A673 (cell line): ENCODE measurements at regions not wholly inside any gene's neighbourhood (a gene's known extent, or its start where the extent isn't known, plus 50 kb on each side); places are given as distances from the start of the nearest gene placed in this dataset.
"Not testable (repeated sequence)": the region's sequence is repeated elsewhere in the genome, so short reads cannot be mapped to it uniquely, and the experiment has no call there.

Experiments used
- BruUV-seq: library from RNA; stranded (reverse); fragments of 400-500 nt; replicated peaks from 2 replicates; lab custom pipeline; 2021; lab: Mats Ljungman, UMichigan
- CTCF ChIA-PET: fragments of 300-600 bp; sonication (Branson Sonifier 250); formaldehyde crosslinking; loops from one replicate; lab custom pipeline; 2022; ENCODE audit warnings: antibody characterized with exemption; lab: Charles Lee
- POLR2A ChIA-PET: fragments of 300-600 bp; sonication (Branson Sonifier 250); formaldehyde crosslinking; loops from one replicate; lab custom pipeline; 2022; ENCODE audit warnings: antibody characterized with exemption; ENCODE audit not compliant: low non-redundant PET; lab: Charles Lee
- DNase-seq: peaks from one replicate; pipeline ENCODE4 v3.0.0-alpha.2; 2015; ENCODE audit warnings: low spot score
- H3K27ac ChIP-seq: fragments of 200-600 bp; sonication (generic); 2 replicates; pipeline ENCODE4 v1.5.1; 2016; ENCODE audit warnings: mixed run types, low read depth, mild to moderate bottlenecking, mixed read lengths, antibody characterized with exemption, low read length; ENCODE audit not compliant: poor library complexity, severe bottlenecking
- H3K27me3 ChIP-seq: fragments of 200-600 bp; sonication (generic); replicated peaks from 2 replicates; pipeline ENCODE4 v1.6.1; 2017; ENCODE audit warnings: mixed run types, low read depth, mild to moderate bottlenecking, mixed read lengths, antibody characterized with exemption, low read length; ENCODE audit not compliant: insufficient read depth, poor library complexity
- H3K36me3 ChIP-seq: fragments of 200-600 bp; sonication (generic); 2 replicates; pipeline ENCODE4 v1.6.1; 2016; ENCODE audit warnings: mixed run types, mild to moderate bottlenecking, mixed read lengths, antibody characterized with exemption, low read length; ENCODE audit not compliant: insufficient read depth, poor library complexity, severe bottlenecking
- H3K4me1 ChIP-seq: fragments of 200-600 bp; sonication (generic); 2 replicates; pipeline ENCODE4 v1.6.1; 2017; ENCODE audit warnings: mixed run types, mild to moderate bottlenecking, mixed read lengths, antibody characterized with exemption, low read length; ENCODE audit not compliant: insufficient read depth, poor library complexity, severe bottlenecking
- H3K4me3 ChIP-seq: fragments of 200-600 bp; sonication (generic); 2 replicates; pipeline ENCODE4 v1.5.1; 2016; ENCODE audit warnings: low read depth, mixed run types, mild to moderate bottlenecking, mixed read lengths, low read length; ENCODE audit not compliant: poor library complexity, severe bottlenecking
- H3K9me3 ChIP-seq: fragments of 200-600 bp; sonication (generic); 2 replicates; pipeline ENCODE4 v1.6.1; 2016; ENCODE audit warnings: mixed run types, low read depth, mild to moderate bottlenecking, mixed read lengths, antibody characterized with exemption, low read length; ENCODE audit not compliant: poor library complexity, severe bottlenecking
- EZH2 ChIP-seq: fragments of 200-600 bp; sonication (generic); IDR thresholded peaks from 2 replicates; pipeline ENCODE4 v1.6.1; 2017; ENCODE audit warnings: borderline replicate concordance, low read depth, mild to moderate bottlenecking, mixed read lengths, antibody characterized with exemption, low read length; ENCODE audit not compliant: poor library complexity, severe bottlenecking
- intact Hi-C: fragments of 100-400 bp; cut with micrococcal nuclease; formaldehyde crosslinking; loops from one replicate; pipeline ENCODE4 v1.10.0; 2022; ENCODE audit not compliant: unreplicated experiment
- TF ChIP-seq, protein P1 (sequence below): fragments of 300-800, 200-600 bp; sonication (generic); conservative IDR thresholded peaks from 2 replicates; pipeline ENCODE4 v1.5.1; 2017; ENCODE audit warnings: low read depth, mild to moderate bottlenecking, antibody characterized with exemption, low read length, moderate library complexity, mixed read lengths

GRCh38 chr9:78144663-78145377 is 91.1 kb upstream of the CEP78 start:
- BruUV-seq, result no TSS peak
- CTCF ChIA-PET, result no interaction called here
- intact Hi-C loops, result no loop called here

GRCh38 chr9:78144008-78144381 is 91.9 kb upstream of the CEP78 start:
- no peaks in the 10 kb centered on the region for H3K27me3 ChIP-seq
- H3K9me3 ChIP-seq, result no peaks in the 10 kb centered on the region
- intact Hi-C loops, result no loop called here
- TF ChIP-seq, protein P1, sequence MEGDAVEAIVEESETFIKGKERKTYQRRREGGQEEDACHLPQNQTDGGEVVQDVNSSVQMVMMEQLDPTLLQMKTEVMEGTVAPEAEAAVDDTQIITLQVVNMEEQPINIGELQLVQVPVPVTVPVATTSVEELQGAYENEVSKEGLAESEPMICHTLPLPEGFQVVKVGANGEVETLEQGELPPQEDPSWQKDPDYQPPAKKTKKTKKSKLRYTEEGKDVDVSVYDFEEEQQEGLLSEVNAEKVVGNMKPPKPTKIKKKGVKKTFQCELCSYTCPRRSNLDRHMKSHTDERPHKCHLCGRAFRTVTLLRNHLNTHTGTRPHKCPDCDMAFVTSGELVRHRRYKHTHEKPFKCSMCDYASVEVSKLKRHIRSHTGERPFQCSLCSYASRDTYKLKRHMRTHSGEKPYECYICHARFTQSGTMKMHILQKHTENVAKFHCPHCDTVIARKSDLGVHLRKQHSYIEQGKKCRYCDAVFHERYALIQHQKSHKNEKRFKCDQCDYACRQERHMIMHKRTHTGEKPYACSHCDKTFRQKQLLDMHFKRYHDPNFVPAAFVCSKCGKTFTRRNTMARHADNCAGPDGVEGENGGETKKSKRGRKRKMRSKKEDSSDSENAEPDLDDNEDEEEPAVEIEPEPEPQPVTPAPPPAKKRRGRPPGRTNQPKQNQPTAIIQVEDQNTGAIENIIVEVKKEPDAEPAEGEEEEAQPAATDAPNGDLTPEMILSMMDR, result no peak
- no peak for TF ChIP-seq EZH2
- POLR2A ChIA-PET, result no interaction called here
- no peak overlapping the region for H3K4me3 ChIP-seq
- H3K4me1 ChIP-seq, result no peaks in the 10 kb centered on the region
- no TSS peak for BruUV-seq
- no peak overlapping the region for H3K27ac ChIP-seq
- CTCF ChIA-PET, result no interaction called here
- no peak for DNase-seq
- H3K36me3 ChIP-seq, result no peaks in the 10 kb centered on the region

More at GRCh38 chr9:78144663-78145377, 91.1 kb upstream of the CEP78 start:
- no peak overlapping the region for H3K27ac ChIP-seq
- no peaks in the 10 kb centered on the region for H3K9me3 ChIP-seq
- TF ChIP-seq, protein P1, result no peak
- TF ChIP-seq EZH2, result no peak
- POLR2A ChIA-PET, result no interaction called here
- no peaks in the 10 kb centered on the region for H3K36me3 ChIP-seq
- H3K4me3 ChIP-seq, result no peak overlapping the region
- no peaks in the 10 kb centered on the region for H3K4me1 ChIP-seq
- DNase-seq, result no peak
- no peaks in the 10 kb centered on the region for H3K27me3 ChIP-seq

GRCh38 chr9:78143281-78144007 is 92.4 kb upstream of the CEP78 start:
- Histone ChIP-seq H3K27ac (no peak overlapping the region), H3K36me3 (no peaks in the 10 kb centered on the region), H3K4me3 (no peak overlapping the region), H3K4me1 (no peaks in the 10 kb centered on the region), H3K27me3 (no peaks in the 10 kb centered on the region), H3K9me3 (no peaks in the 10 kb centered on the region)
- ChIA-PET POLR2A (no interaction called here), CTCF (no interaction called here)
- DNase-seq, result no peak
- BruUV-seq, result no TSS peak
- TF ChIP-seq EZH2, result no peak
- TF ChIP-seq, protein P1, result no peak
- intact Hi-C loops, result no loop called here

DNA sequence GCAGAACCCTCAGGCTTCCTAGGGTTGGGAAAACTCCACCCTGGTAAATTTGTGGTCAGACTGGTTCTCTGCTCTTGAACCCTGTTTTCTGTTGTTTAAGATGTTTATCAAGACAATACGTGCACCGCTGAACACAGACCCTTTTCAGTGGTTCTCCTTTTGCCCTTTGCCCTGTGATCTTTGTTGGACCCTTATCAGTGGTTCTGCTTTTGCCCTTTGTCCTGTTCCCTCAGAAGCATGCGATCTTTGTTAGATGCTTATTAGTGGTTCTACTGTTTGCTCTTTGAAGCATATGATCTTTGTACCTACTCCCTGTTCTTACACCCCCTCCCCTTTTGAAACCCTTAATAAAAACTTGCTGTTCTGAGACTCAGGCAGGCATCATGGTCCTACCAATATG is 93.6 kb upstream of the CEP78 start:
- H3K36me3 ChIP-seq, POLR2A ChIA-PET, intact Hi-C loops, DNase-seq, CTCF ChIA-PET, H3K9me3 ChIP-seq, H3K4me3 ChIP-seq, BruUV-seq, H3K4me1 ChIP-seq, H3K27ac ChIP-seq, H3K27me3 ChIP-seq: not testable (repeated sequence)
